ENCODE measurements at regions not wholly inside any gene's neighbourhood (a gene's known extent, or its start where the extent isn't known, plus 50 kb on each side); places are given as distances from the start of the nearest gene placed in this dataset.
"Not testable (repeated sequence)": the region's sequence is repeated elsewhere in the genome, so short reads cannot be mapped to it uniquely, and the experiment has no call there.

- no peak for DNase-seq (ENCODE audit: low read depth)
These were observed 293.9 kb downstream of the TUSC7 start for GRCh38 chr3:117003501-117003900.

- DNase-seq (ENCODE audit: low read depth) = no peak
These were observed 295.7 kb downstream of the TUSC7 start for GRCh38 chr3:117005274-117005673.

GRCh38 chr3:117005911-117006522 lies 296.4 kb downstream of the TUSC7 start:
- DNase-seq (ENCODE audit: low read depth) = no peak

- DNase-seq (ENCODE audit: low read depth) = no peak
These were observed 300.7 kb downstream of the TUSC7 start for GRCh38 chr3:117010318-117010717.

- DNase-seq (ENCODE audit: low read depth) = no peak
These were observed 302.2 kb downstream of the TUSC7 start for GRCh38 chr3:117011687-117012250.

- no peak for DNase-seq (ENCODE audit: low read depth)
These were observed 306.8 kb downstream of the TUSC7 start for GRCh38 chr3:117016378-117016777.

GRCh38 chr3:117017135-117017894 lies 307.7 kb downstream of the TUSC7 start:
- DNase-seq (ENCODE audit: low read depth) = no peak

- no peak for DNase-seq (ENCODE audit: low read depth)
These were observed 309.1 kb downstream of the TUSC7 start for GRCh38 chr3:117018655-117019054.

GRCh38 chr3:117019082-117019713 lies 309.6 kb downstream of the TUSC7 start:
- DNase-seq (ENCODE audit: low read depth) = peak; percentile 55

GRCh38 chr3:117026401-117026800 lies 316.8 kb downstream of the TUSC7 start:
- no peak for DNase-seq (ENCODE audit: low read depth)

- DNase-seq (ENCODE audit: low read depth) = peak; percentile 22
These were observed 326.2 kb downstream of the TUSC7 start for GRCh38 chr3:117035745-117036144.

GRCh38 chr3:117036259-117036799 lies 326.8 kb downstream of the TUSC7 start:
- DNase-seq (ENCODE audit: low read depth) = no peak

GRCh38 chr3:117045143-117045542 lies 335.6 kb downstream of the TUSC7 start:
- no peak for DNase-seq (ENCODE audit: low read depth)

GRCh38 chr3:117047951-117048705 lies 338.5 kb downstream of the TUSC7 start:
- no peak for DNase-seq (ENCODE audit: low read depth)

GRCh38 chr3:117052395-117052794 lies 342.8 kb downstream of the TUSC7 start:
- DNase-seq (ENCODE audit: low read depth) = no peak

- DNase-seq (ENCODE audit: low read depth) = no peak
These were observed 345.0 kb downstream of the TUSC7 start for GRCh38 chr3:117054556-117054955.

GRCh38 chr3:117056946-117057345 lies 347.4 kb downstream of the TUSC7 start:
- DNase-seq (ENCODE audit: low read depth) = not testable (repeated sequence)

GRCh38 chr3:117059067-117059955 lies 349.7 kb downstream of the TUSC7 start:
- DNase-seq (ENCODE audit: low read depth) = peak; percentile 17

- DNase-seq (ENCODE audit: low read depth) = no peak
These were observed 350.3 kb downstream of the TUSC7 start for GRCh38 chr3:117059956-117060270.

GRCh38 chr3:117063930-117064329 lies 354.4 kb downstream of the TUSC7 start:
- DNase-seq (ENCODE audit: low read depth) = no peak

Data from myocyte (in vitro differentiated cells).